LNCAP (cell line): ENCODE measurements at regions not wholly inside any gene's neighbourhood (a gene's known extent, or its start where the extent isn't known, plus 50 kb on each side); places are given as distances from the start of the nearest gene placed in this dataset.

ENCODE experiments used
- TF ChIP-seq, protein P1 (sequence below): fragments of 450-650 bp; IDR thresholded peaks from 2 replicates; pipeline ENCODE4 v1.5.1; 2017; ENCODE audit warnings: mild to moderate bottlenecking

DNA sequence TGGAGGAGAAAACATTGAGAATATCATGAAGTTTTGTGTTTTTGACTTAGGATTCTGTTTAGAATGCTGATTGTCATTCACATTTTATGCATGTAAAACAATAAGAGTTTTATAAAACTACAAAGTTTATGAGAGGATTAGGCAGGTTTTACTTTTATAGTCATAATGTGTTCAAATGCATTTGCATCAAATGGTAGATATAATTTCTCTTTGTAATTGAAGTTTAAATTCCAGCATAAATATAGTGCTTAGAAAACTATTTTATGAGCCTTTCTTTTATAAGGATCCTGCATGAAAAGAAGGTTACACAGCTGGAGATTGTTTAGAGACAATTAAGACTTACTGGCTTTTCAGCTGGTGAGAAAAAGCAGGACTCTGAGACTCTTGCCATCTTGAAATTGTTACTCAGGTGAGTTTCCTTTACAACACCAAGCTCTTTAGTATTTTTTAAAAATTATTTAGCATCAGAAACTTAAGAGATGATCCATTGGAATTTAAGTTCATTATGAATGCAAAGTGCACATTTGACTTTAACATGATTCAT, 157.1 kb upstream of the MAN1A1 start:
- TF ChIP-seq, protein P1, sequence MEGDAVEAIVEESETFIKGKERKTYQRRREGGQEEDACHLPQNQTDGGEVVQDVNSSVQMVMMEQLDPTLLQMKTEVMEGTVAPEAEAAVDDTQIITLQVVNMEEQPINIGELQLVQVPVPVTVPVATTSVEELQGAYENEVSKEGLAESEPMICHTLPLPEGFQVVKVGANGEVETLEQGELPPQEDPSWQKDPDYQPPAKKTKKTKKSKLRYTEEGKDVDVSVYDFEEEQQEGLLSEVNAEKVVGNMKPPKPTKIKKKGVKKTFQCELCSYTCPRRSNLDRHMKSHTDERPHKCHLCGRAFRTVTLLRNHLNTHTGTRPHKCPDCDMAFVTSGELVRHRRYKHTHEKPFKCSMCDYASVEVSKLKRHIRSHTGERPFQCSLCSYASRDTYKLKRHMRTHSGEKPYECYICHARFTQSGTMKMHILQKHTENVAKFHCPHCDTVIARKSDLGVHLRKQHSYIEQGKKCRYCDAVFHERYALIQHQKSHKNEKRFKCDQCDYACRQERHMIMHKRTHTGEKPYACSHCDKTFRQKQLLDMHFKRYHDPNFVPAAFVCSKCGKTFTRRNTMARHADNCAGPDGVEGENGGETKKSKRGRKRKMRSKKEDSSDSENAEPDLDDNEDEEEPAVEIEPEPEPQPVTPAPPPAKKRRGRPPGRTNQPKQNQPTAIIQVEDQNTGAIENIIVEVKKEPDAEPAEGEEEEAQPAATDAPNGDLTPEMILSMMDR, result no peak

GRCh38 chr6:119501798-119502483, 152.4 kb upstream of the MAN1A1 start:
- TF ChIP-seq, protein P1, result no peak

GRCh38 chr6:119499797-119500196, 150.2 kb upstream of the MAN1A1 start:
- TF ChIP-seq, protein P1, result no peak

DNA sequence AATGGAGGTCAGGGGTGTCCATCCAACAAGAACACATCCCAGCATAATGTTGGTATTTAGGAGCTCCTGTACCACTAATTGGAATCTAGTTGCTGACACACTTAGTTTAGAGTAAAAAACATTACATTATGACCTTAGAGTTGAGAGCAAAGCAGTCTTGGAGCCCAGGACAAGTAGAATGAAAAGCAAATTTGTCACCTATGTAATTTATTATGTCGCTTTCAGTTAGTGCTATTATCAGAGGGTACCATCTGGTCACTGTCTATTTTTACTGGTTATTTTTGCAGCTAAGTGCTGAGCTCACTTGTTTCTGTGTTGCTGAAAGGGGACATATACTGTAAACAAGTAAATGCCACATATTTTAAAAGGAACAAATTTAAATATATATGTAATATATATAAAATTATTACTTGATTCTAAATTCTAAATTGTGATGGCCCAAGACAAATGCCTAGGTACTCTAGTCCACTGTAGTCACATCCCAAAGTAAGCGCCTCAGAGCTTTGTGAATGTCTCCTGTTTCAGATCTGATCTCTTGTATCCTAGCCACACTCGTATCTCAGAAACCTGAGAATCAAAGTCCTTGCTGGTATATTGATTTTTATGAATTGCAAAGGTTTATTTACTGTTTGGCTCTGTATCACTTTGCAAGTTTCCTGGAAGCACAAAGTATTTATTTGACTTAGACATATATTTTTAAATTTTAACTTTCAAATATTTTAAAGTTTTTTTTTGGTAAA, 148.6 kb upstream of the MAN1A1 start:
- TF ChIP-seq, protein P1, result no peak

DNA sequence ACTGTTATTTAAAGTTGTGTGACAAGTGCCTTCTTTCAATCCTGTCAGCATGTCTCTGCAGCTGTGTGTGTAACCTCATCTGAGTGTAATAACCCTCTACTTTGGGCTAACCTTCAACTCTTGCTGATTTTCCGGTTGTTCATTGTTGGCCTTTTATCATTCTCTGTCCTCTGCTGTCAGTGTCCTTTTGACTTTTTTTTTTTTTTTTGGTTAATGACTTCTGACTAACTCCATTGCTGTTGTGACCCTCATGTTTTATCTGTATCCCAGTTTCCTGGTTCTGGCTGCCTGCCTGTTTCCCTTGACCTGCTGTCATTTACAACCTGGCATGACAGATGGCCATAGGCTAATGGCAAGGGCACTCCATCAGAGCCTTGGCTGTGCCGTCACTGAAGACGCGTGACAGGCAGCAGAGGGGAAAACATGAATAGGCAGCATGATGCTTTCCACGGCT, 145.7 kb upstream of the MAN1A1 start:
- TF ChIP-seq, protein P1, result no peak

DNA sequence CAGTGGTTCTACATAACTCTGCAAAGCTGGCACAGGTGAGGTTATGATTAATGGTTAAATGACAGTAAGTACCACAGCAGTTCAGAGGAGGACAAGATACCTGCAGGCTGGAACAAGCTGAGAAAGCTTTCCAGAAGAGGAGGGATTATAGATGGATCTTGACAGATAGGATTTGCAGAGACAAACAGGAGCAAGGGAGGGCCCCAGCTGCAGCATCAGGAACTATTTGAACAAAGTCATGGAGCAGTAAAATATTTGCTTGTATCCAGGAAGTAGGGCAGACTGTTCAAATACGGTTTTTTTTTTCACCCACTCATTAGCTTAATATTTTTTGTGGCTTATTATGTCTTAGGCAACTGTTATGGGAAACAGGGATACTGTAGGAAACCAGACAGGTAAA, 144.4 kb upstream of the MAN1A1 start:
- TF ChIP-seq, protein P1, result no peak

DNA sequence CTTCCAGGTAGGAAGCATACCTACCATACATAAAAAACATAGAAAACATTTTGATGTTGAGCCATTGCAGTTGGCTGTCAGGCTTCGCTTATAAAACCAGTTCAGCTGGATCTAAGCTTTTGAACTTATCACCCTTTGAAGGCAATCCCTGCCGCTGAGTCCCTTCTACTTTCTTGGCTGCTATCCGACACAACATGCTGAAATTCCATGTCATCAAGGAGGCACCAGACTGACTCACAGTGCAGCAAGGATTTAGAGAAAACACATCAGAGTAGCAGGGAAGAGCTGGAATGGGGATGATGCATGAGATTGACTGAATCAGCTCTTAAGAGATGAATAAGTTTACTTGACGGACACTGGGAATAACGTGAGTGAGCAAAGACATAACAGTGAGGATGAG, 135.0 kb upstream of the MAN1A1 start:
- TF ChIP-seq, protein P1, result no peak
